SJCRH30 (cell line): ENCODE measurements at regions not wholly inside any gene's neighbourhood (a gene's known extent, or its start where the extent isn't known, plus 50 kb on each side); places are given as distances from the start of the nearest gene placed in this dataset.

ENCODE experiments used
- DNase-seq, 2 experiments: peaks; one replicate each; pipeline ENCODE4 v3.0.0-alpha.2; 2015 to 2020
- H3K27ac ChIP-seq: fragments of 250-450 bp; sonication (Bioruptor Pico); 2 replicates; pipeline ENCODE4 v1.5.1; 2020; ENCODE audit warnings: mild to moderate bottlenecking, moderate library complexity
- H3K27me3 ChIP-seq: fragments of 250-450 bp; sonication (Bioruptor Pico); 2 replicates; pipeline ENCODE4 v1.5.1; 2020; ENCODE audit warnings: mild to moderate bottlenecking, moderate library complexity
- H3K36me3 ChIP-seq: fragments of 250-450 bp; sonication (Bioruptor Pico); 2 replicates; pipeline ENCODE4 v1.5.1; 2020; ENCODE audit warnings: mild to moderate bottlenecking, moderate library complexity
- H3K4me1 ChIP-seq: fragments of 250-450 bp; sonication (Bioruptor Pico); 2 replicates; pipeline ENCODE4 v1.5.1; 2020; ENCODE audit warnings: mild to moderate bottlenecking, moderate library complexity
- H3K4me3 ChIP-seq: fragments of 250-450 bp; sonication (Bioruptor Pico); 2 replicates; pipeline ENCODE4 v1.5.1; 2020; ENCODE audit warnings: mild to moderate bottlenecking, moderate library complexity
- H3K9me3 ChIP-seq: fragments of 250-450 bp; sonication (Bioruptor Pico); replicated peaks from 2 replicates; pipeline ENCODE4 v1.5.1; 2020; ENCODE audit warnings: mild to moderate bottlenecking, moderate library complexity

DNA sequence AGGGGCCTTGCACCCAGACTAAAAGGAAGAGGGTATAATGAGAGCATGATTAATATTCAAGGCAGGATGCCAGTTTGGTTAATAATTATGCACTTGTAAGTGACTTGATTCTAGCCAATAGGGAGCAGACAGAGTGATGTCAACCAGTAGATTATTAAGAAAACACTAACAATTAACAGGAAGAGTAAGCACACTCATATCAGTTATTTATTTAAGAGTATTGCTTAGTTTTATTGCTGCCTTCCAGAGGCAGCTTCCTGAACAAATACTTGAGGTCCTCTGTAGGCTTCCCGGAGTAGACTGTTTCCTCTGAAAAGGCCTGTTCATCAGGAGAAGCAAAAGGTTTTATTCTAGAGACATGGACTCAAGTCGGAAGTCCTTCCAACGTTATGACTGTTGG is 129.1 kb upstream of the AFF2 start:
- no peak for DNase-seq
- Histone ChIP-seq H3K9me3 (no peaks in the 10 kb centered on the region), H3K4me1 (no peaks in the 10 kb centered on the region), H3K36me3 (no peaks in the 10 kb centered on the region), H3K27me3 (no peaks in the 10 kb centered on the region), H3K4me3 (no peak overlapping the region), H3K27ac (no peak overlapping the region)

DNA sequence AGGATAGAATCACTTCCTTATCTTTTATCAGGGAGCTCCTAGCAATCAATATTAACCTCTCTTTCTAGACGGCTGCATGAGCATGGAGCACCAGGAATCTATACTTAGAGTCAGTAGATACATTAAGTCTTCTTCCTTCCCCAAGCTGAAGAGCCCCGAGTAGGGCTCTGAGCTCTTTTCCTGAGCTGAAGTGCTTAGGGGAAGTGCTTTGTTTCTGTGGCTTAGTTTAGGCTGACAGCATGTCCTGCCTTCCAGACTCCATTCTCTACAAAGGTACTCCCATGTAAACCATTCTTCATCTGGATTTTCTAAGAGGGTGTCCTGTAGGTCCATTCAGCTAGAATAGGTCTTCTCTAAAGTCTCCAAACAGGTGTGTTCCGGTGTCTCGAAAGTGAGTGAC is 127.5 kb upstream of the AFF2 start:
- Histone ChIP-seq H3K27ac (no peak overlapping the region), H3K4me1 (no peaks in the 10 kb centered on the region), H3K36me3 (no peaks in the 10 kb centered on the region), H3K9me3 (no peaks in the 10 kb centered on the region), H3K27me3 (no peaks in the 10 kb centered on the region), H3K4me3 (no peak overlapping the region)
- DNase-seq: no peak

DNA sequence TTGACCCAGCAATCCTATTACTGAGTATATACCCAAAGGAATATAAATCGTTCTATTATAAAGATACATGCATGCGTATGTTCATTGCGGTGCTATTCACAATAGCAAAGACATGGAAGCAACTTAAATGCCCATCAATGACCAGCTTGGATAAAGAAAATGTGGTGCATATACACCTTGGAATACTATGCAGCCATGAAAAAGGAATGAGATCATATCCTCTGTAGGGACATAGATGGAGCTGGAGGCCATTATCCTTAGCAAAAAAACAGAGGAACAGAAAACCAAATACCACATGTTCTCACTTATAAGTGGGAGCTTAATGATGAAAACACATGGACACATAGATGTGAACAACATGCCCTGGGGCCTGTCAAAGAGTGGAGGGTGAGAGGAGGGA is 124.1 kb upstream of the AFF2 start:
- no peak overlapping the region for H3K4me3 ChIP-seq
- no peak for DNase-seq
- H3K27ac ChIP-seq: no peak overlapping the region
- no peaks in the 10 kb centered on the region for H3K36me3 ChIP-seq
- no peaks in the 10 kb centered on the region for H3K9me3 ChIP-seq
- no peaks in the 10 kb centered on the region for H3K4me1 ChIP-seq
- H3K27me3 ChIP-seq: no peaks in the 10 kb centered on the region

GRCh38 chrX:148380107-148380506 is 120.3 kb upstream of the AFF2 start:
- Histone ChIP-seq H3K9me3 (no peaks in the 10 kb centered on the region), H3K27ac (no peak overlapping the region), H3K27me3 (no peaks in the 10 kb centered on the region), H3K36me3 (no peaks in the 10 kb centered on the region), H3K4me1 (no peaks in the 10 kb centered on the region), H3K4me3 (no peak overlapping the region)
- DNase-seq: no peak

DNA sequence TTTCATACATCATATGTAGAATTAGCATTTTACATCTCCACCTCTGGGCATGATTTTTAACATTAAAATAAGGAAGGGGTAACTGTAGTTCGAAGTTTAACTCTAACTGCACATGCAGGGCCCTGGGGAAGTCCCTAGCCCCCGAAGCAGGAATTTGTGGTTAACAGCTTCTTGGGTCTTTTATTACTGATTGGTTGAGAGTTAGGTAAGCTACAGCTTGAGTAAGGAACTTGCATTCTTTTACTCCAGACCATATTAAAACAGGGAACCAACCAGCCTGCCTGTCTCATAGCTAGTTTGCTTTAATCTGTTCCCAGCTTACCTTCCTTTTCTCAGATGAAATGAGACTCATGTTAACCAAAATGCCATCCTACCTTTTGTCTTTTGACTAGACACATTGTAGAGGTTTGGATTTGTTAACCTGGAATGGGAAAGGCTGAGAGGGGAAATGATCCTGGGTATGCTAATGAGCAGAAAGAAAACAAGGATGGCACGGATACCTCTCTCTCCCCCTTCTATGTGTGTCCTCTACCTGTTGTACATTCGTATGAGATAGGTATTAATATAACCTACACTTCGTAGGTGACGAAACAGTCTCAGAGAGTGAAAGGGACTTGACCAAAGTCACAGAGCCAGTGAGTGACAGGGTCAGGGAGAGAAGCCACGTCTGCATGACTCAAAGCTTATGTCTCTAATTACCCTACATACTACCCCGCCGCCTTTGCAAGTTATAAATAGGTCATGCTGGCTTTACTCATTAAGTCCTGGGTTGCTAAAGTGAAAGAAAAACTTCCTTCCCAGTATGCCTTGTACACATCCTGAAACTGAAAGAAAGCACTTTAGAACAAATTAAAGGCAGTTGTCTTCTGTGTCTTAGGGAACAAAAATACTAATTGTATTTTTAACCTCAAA is 119.5 kb upstream of the AFF2 start:
- DNase-seq: peak; percentile 1 to 3
- Histone ChIP-seq H3K9me3 (no peaks in the 10 kb centered on the region), H3K4me3 (no peak overlapping the region)

DNA sequence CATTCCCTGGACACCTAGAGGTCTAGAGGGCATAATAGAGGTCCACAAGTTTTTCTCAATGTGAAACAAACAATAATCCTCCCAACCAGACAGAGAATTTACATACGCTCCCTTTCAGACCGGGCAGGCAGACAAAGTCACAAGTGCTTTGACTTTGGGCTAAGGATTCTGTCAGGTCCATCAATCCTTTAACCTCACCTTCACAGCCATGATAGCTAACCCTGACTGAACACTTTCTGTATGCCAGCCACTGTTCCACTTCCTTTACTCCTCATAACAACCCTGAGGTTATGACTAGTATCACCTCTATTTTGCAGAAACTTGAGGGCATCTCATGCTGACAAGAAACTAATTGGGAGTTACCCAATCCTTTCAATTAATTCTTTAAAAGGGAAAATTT is 118.8 kb upstream of the AFF2 start:
- no peak overlapping the region for H3K27ac ChIP-seq
- no peaks in the 10 kb centered on the region for H3K9me3 ChIP-seq
- no peak for DNase-seq
- no peaks in the 10 kb centered on the region for H3K4me1 ChIP-seq
- no peaks in the 10 kb centered on the region for H3K36me3 ChIP-seq
- H3K27me3 ChIP-seq: no peaks in the 10 kb centered on the region
- no peak overlapping the region for H3K4me3 ChIP-seq

More for the DNA sequence above, 119.5 kb upstream of the AFF2 start:
- no peaks in the 10 kb centered on the region for H3K36me3 ChIP-seq
- H3K4me1 ChIP-seq: no peaks in the 10 kb centered on the region
- no peaks in the 10 kb centered on the region for H3K27me3 ChIP-seq
- H3K27ac ChIP-seq: no peak overlapping the region

DNA sequence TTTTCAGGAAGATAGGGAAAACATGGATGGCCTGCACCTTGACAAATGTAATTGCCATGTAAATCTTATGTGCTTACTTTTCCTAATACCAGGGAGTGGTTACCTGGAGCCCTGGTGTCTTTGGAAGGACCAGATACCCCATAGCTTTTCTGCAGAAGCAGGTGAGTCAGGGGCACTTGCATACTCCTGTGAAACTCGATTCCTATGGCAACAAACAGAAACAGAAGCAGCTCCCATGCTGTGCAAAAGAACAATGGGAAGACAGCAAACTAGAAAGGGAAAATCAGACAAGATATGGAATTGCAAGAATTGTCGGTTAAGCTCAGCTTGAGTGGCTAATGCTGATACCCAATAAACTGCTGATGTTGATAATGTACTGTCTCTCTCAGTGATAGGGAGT is 117.4 kb upstream of the AFF2 start:
- Histone ChIP-seq H3K4me1 (no peaks in the 10 kb centered on the region), H3K27me3 (no peaks in the 10 kb centered on the region), H3K36me3 (no peaks in the 10 kb centered on the region), H3K9me3 (no peaks in the 10 kb centered on the region), H3K27ac (no peak overlapping the region), H3K4me3 (no peak overlapping the region)
- DNase-seq: no peak

DNA sequence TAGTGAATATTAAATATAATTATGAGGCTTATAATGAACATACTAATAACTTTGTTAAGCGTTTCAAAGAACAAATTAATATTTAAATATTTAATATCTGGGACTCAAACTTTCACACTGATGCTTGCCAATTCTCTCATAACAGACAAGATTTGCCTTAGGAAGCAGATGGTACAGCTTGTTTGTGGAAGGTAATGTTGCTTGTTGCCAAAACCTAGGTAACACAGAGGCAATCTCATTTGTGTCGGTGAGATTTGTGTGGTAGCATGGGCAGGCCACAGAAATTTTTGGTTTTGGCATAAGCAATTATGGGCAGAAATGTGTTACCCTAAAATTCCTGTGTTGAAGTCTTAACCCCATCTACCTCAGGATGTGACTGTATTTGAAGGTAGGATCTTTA is 114.9 kb upstream of the AFF2 start:
- H3K27me3 ChIP-seq: no peaks in the 10 kb centered on the region
- H3K4me1 ChIP-seq: no peaks in the 10 kb centered on the region
- H3K27ac ChIP-seq: no peak overlapping the region
- no peaks in the 10 kb centered on the region for H3K9me3 ChIP-seq
- no peaks in the 10 kb centered on the region for H3K36me3 ChIP-seq
- DNase-seq: no peak
- no peak overlapping the region for H3K4me3 ChIP-seq

DNA sequence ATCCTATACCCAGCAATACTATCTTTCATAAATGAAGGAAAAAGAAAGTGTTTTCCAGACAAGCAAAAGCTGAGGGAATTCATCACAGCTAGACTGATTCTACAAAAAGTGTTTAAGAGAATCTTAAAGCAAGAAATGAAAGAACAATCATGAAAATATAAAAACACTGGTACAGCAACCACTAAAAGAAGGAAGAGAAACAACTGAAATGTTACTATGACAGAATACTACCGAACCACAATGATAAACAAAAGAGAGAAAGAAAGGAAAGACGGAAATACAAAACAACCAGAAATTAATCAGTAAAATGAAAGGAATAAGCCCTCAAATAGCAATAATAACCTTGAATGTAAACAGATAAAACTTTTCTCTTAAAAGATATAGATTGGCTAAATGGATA is 110.8 kb upstream of the AFF2 start:
- Histone ChIP-seq H3K4me3 (no peak overlapping the region), H3K27ac (no peak overlapping the region), H3K9me3 (no peaks in the 10 kb centered on the region), H3K4me1 (no peaks in the 10 kb centered on the region), H3K36me3 (no peaks in the 10 kb centered on the region), H3K27me3 (no peaks in the 10 kb centered on the region)
- DNase-seq: no peak

- Histone ChIP-seq H3K4me1 (no peaks in the 10 kb centered on the region), H3K9me3 (no peaks in the 10 kb centered on the region), H3K27me3 (no peaks in the 10 kb centered on the region), H3K4me3 (no peak overlapping the region), H3K36me3 (no peaks in the 10 kb centered on the region), H3K27ac (no peak overlapping the region)
- DNase-seq: no peak
Measured at GRCh38 chrX:148412006-148412405, 88.4 kb upstream of the AFF2 start.

- no peaks in the 10 kb centered on the region for H3K9me3 ChIP-seq
- no peaks in the 10 kb centered on the region for H3K4me1 ChIP-seq
- no peaks in the 10 kb centered on the region for H3K36me3 ChIP-seq
- no peak for DNase-seq
- H3K27me3 ChIP-seq: no peaks in the 10 kb centered on the region
- no peak overlapping the region for H3K4me3 ChIP-seq
- H3K27ac ChIP-seq: no peak overlapping the region
Measured at GRCh38 chrX:148416142-148416541, 84.3 kb upstream of the AFF2 start.

DNA sequence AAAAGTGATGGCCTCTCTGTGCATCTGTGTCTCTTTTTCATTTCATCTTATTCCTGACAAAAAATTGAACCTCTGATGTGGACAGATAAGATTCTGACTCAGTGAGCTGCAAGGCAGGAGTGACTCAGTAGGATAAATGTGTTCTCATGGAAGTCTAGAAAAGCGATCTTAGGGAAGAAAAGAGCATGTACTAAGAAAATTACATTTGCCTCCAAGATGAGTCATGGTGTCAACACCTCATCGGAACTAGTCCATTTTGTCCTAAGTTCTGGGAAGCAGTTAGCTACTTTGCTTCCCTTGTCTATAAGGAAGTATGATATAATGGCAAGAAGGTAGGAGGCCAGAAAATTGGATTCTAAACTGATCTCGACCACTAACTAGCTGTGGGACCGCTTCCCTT is 83.5 kb upstream of the AFF2 start:
- H3K4me3 ChIP-seq: no peak overlapping the region
- no peaks in the 10 kb centered on the region for H3K9me3 ChIP-seq
- no peaks in the 10 kb centered on the region for H3K36me3 ChIP-seq
- no peak overlapping the region for H3K27ac ChIP-seq
- H3K4me1 ChIP-seq: no peaks in the 10 kb centered on the region
- DNase-seq: no peak
- no peaks in the 10 kb centered on the region for H3K27me3 ChIP-seq

DNA sequence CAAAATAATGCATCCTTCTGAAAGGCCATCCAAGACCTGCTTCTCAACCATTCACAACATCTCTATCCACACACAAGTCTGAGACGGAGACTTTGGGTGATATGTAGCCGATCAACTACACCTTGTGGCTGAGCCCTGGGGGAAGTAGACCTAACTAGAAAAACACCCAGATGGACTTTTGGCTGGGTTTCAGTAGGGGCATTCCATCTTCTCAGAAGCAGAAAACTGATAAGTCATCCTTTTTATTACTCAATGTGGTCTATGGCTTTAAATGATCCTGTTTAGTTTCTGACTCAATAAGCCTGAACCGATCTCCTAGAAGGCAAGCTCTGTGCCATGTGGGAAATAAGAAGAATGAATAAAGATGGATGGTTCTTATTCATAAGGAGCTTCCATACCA is 82.5 kb upstream of the AFF2 start:
- H3K4me1 ChIP-seq: no peaks in the 10 kb centered on the region
- H3K9me3 ChIP-seq: no peaks in the 10 kb centered on the region
- H3K27ac ChIP-seq: no peak overlapping the region
- no peak for DNase-seq
- H3K27me3 ChIP-seq: no peaks in the 10 kb centered on the region
- H3K4me3 ChIP-seq: no peak overlapping the region
- no peaks in the 10 kb centered on the region for H3K36me3 ChIP-seq

GRCh38 chrX:148422526-148422925 is 77.9 kb upstream of the AFF2 start:
- H3K27me3 ChIP-seq: no peaks in the 10 kb centered on the region
- H3K4me1 ChIP-seq: no peaks in the 10 kb centered on the region
- no peak overlapping the region for H3K4me3 ChIP-seq
- H3K36me3 ChIP-seq: no peaks in the 10 kb centered on the region
- H3K9me3 ChIP-seq: no peaks in the 10 kb centered on the region
- DNase-seq: peak; percentile 2 to 4
- H3K27ac ChIP-seq: no peak overlapping the region

DNA sequence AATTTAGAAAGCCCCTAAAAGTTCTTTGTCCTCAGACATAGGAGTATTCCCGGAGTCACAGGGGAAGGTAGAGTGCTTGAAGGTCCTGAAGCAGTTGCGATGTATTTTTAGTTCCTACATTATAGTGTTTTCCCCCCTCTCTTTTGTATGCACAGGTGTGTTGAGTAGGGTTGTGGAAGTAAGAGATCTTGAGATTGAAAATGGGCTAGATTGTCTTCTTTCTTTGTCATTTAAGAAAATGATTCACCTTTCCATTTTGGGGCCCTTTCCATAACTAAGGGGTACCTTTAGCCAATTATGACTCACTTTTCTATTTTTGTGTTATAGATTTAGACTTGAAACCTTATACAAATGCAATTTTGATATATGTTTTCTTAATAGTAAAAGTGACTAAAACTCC is 75.8 kb upstream of the AFF2 start:
- H3K9me3 ChIP-seq: no peaks in the 10 kb centered on the region
- no peaks in the 10 kb centered on the region for H3K27me3 ChIP-seq
- H3K4me1 ChIP-seq: no peaks in the 10 kb centered on the region
- no peak for DNase-seq
- no peak overlapping the region for H3K27ac ChIP-seq
- H3K36me3 ChIP-seq: no peaks in the 10 kb centered on the region
- H3K4me3 ChIP-seq: no peak overlapping the region

DNA sequence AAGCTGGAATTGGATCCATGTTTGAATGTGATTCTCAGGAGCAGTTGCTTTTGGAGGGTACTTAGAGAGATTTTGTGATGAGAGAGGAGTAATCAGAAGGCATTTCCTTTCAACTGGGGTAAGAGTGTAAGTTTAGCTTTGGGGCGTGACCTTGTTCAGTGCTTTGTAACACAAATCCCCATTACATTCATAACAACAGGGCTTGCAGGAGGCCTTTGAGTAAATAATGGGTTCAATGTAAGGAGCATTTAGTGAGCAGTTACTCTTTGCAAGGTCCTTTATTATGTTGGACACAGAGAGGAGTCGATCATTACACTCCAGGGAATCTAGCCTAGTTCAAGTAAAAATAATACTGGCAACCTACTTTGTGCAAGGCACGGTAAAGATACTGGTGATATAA is 74.0 kb upstream of the AFF2 start:
- no peak for DNase-seq
- no peaks in the 10 kb centered on the region for H3K27me3 ChIP-seq
- H3K27ac ChIP-seq: no peak overlapping the region
- H3K4me3 ChIP-seq: no peak overlapping the region
- H3K9me3 ChIP-seq: no peaks in the 10 kb centered on the region
- H3K36me3 ChIP-seq: no peaks in the 10 kb centered on the region
- no peaks in the 10 kb centered on the region for H3K4me1 ChIP-seq
